ENCODE measurements at regions not wholly inside any gene's neighbourhood (a gene's known extent, or its start where the extent isn't known, plus 50 kb on each side); places are given as distances from the start of the nearest gene placed in this dataset.

GRCh38 chr13:62444805-62445204, 1029.2 kb upstream of the PCDH20 start:
- no peak for TF ChIP-seq CTCF (conservative IDR thresholded peaks at IDR 0.05)
- H3K4me1 Mint-ChIP-seq: no peaks in the 10 kb centered on the region
- no peak overlapping the region for H2BK15ac ChIP-seq (ENCODE audit: low read depth, low read length)
- no peak overlapping the region for H2BK20ac ChIP-seq (ENCODE audit: low read depth, low read length, poor library complexity, severe bottlenecking)
- WGBS (ENCODE audit: extremely low coverage, insufficient read length, low lambda C conversion rate): no CpG with 5 or more reads among the region's 2 CpGs
- no peak overlapping the region for H2BK5ac ChIP-seq (ENCODE audit: insufficient read length, low read length)
- no peaks in the 10 kb centered on the region for H3K23me2 ChIP-seq (ENCODE audit: insufficient read length, low read depth, low read length, poor library complexity, severe bottlenecking)
- H2AK5ac ChIP-seq (ENCODE audit: insufficient read length, low read length): no peak overlapping the region
- no peak for DNase-seq
- H3K4ac ChIP-seq (ENCODE audit: low read depth, low read length): no peak overlapping the region
- H3K27me3 ChIP-seq (ENCODE audit: insufficient read depth, low read length): no peaks in the 10 kb centered on the region
- no peaks in the 10 kb centered on the region for H3K79me2 ChIP-seq (ENCODE audit: insufficient read depth, low read length)
- no peak overlapping the region for H3K56ac ChIP-seq (ENCODE audit: insufficient read length, low read depth, low read length)
- H3K4me2 ChIP-seq (ENCODE audit: insufficient read depth, insufficient read length, low read length): no peak overlapping the region
- H3K9ac ChIP-seq (ENCODE audit: extremely low read depth, insufficient read length, low read length): no peak overlapping the region
- no peak overlapping the region for H3K14ac ChIP-seq (ENCODE audit: insufficient read depth, low read length)
- no peak overlapping the region for H3K27ac ChIP-seq (ENCODE audit: insufficient read length, low read depth, low read length)
- H3K4me1 ChIP-seq (ENCODE audit: insufficient read depth, low read length): no peaks in the 10 kb centered on the region
- H3K27me3 Mint-ChIP-seq (ENCODE audit: low read depth): no peaks in the 10 kb centered on the region
- no peaks in the 10 kb centered on the region for H3K9me3 ChIP-seq (ENCODE audit: control insufficient read depth, low read depth, low read length)
- no peak overlapping the region for H4K91ac ChIP-seq (ENCODE audit: insufficient read length, low read depth, low read length)
- H4K5ac ChIP-seq (ENCODE audit: insufficient read length, low read depth, low read length): no peak overlapping the region
- no peak overlapping the region for H3K27ac Mint-ChIP-seq
- no peak overlapping the region for H3K18ac ChIP-seq (ENCODE audit: insufficient read length, low read depth, low read length)
- no peak overlapping the region for H2AFZ ChIP-seq (ENCODE audit: low read length)
- no peaks in the 10 kb centered on the region for H3K79me1 ChIP-seq (ENCODE audit: insufficient read depth, low read depth, low read length, poor library complexity, severe bottlenecking)
- no peak overlapping the region for H2BK120ac ChIP-seq (ENCODE audit: low read depth, low read length, poor library complexity, severe bottlenecking)
- H3T11ph ChIP-seq (ENCODE audit: low read length): no peak overlapping the region
- H3K9me3 Mint-ChIP-seq: peaks cover 0 to 2% of the 10 kb centered on the region in 2 experiments; a peak in 2 of 5 replicates
- peaks cover 0 to 8% (median 0%) of the 10 kb centered on the region in 3 experiments; a peak in 2 of 7 replicates for H3K36me3 Mint-ChIP-seq (ENCODE audit: insufficient read depth in 1 of 3, low read depth in 3 of 3)
- H2BK12ac ChIP-seq (ENCODE audit: insufficient read length, low read depth, low read length): no peak overlapping the region
- no peak overlapping the region for H3K4me3 Mint-ChIP-seq
- H3K23ac ChIP-seq (ENCODE audit: insufficient read length, low read depth, low read length): no peak overlapping the region
- H4K8ac ChIP-seq (replicated peaks; ENCODE audit: insufficient read length, low read depth, low read length): no peak overlapping the region
- no peaks in the 10 kb centered on the region for H4K20me1 ChIP-seq (ENCODE audit: control insufficient read depth, insufficient read depth, insufficient read length)
